GM18951 (cell line): ENCODE measurements at regions not wholly inside any gene's neighbourhood (a gene's known extent, or its start where the extent isn't known, plus 50 kb on each side); places are given as distances from the start of the nearest gene placed in this dataset.

Source experiments
- POLR2A ChIP-seq: IDR thresholded peaks from 4 replicates; pipeline ENCODE4 v1.6.1; 2011; ENCODE audit warnings: mild to moderate bottlenecking; ENCODE audit not compliant: insufficient read length, insufficient read depth; ENCODE audit errors: extremely low read depth
- in situ Hi-C: fragments of 300-500 bp; cut with MboI; formaldehyde crosslinking; loops from one replicate; pipeline ENCODE4 v1.12.0; 2022; ENCODE audit warnings: low sequenced_read_pairs, mixed read lengths, inconsistent platforms; ENCODE audit not compliant: unreplicated experiment

DNA sequence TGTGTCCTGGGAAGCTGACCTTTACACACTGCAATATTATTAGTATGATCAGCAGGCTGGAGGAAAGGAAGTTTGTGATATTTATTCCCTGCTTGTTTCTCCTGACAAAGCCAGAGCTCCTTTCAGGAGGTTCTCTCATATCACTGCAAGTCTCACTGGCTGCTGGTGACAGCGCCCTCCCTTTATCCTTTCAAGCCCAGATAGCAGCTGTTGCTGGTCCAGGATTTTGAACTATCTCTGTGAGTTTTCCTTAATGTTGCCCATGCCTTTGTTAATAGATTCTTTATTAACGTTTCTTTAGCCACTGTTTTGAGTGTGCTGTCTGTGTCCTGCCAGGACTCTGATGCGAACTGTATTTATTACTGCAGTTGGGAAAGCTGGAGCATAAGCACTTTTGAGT, 518.7 kb downstream of the C4orf33 start:
- TF ChIP-seq POLR2A, result no peak
- in situ Hi-C loops, result no loop called here

DNA sequence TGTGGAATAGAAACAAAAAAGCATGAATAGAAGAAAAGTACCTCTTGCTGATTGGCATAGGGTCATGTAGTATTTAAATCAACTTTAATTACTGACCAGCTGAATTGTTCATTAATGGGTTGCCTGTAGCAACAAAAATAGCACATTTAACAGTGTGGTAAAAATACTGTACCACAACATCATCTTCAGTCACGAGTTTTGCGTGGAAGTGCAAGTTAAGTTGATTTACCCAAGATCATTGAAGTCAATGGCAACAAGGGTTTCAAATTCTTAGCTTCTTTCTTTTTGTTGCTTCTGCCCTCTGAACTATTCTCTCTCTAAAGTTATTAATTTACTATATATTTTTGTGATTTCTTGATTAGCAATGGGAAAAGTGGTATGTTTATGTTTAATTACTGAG, 526.6 kb downstream of the C4orf33 start:
- TF ChIP-seq POLR2A, result no peak
- in situ Hi-C loops, result no loop called here

DNA sequence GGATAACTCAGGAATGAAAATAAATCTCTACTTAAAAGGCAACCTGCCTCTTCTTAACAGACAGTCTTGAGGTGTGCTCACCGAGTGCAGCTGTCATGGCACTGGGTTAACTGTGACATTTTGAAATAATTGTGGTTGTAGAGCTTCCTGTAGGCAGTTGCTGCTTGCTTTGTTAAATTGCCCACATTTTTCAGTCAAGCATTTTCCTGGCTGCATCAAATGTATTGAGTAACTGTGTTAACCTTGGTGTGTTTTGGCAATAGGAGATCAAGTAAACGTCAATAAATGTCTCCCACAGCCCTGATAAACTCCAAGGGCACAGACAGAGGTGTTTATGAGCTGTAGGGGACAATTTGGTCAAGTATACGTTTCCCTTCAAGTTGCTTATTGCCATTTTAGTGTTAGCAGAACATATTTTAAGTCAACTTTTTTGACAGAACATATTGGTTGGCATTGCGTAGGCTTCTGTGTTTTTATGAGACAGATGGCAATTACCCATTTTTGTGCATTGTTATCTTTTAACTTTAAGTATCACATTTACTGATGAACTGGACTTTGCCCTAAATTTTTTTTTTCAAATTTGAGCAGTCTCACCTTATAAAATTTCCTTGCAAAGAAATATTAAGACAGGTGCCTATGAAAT, 527.4 kb downstream of the C4orf33 start:
- in situ Hi-C loops, result no loop called here
- no peak for TF ChIP-seq POLR2A

DNA sequence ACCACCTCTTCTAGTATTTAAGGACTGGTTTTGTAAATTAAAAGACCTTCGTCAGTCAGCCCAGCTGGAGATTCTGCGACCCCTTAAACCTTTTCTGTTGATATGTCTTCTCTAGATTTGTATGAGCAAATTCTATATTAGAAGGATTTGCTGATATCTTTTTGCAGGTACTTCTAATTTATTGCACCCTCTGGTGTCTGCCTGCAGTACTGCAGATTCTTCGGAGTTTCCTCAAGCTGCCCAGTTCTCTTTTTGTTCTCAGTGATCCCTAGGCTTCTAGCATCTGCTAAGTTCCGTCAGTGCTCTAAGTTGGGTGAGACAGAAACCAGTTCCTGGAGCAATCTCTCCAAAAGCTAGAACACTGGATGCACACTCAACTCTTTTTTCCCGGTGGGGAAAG, 545.2 kb downstream of the C4orf33 start:
- in situ Hi-C loops, result loop anchor here (25.0 kb wide), 1 partner anchor 279 kb away; no protein-coding TSS in a partner anchor
- TF ChIP-seq POLR2A, result no peak

DNA sequence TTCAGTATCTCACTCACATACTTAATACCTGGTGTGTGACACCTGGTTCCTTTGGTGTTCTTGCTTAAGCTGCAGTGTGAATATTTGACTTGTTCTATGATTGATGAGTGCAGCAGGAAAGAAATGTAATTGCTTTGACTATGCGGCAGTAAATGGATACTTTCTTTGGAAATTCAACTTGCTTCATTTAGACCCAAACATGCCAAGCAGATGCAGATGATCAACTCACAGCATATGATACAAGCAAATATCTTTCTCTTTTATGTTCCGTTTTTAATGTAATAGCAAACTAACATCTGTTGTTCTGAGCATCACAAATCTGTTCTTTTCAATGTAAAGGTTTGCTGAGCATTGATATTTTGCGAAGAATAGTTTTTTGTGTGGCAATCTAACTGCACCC, 549.5 kb downstream of the C4orf33 start:
- TF ChIP-seq POLR2A, result no peak
- in situ Hi-C loops, result loop anchor here (25.0 kb wide), 1 partner anchor 283 kb away; no protein-coding TSS in a partner anchor

DNA sequence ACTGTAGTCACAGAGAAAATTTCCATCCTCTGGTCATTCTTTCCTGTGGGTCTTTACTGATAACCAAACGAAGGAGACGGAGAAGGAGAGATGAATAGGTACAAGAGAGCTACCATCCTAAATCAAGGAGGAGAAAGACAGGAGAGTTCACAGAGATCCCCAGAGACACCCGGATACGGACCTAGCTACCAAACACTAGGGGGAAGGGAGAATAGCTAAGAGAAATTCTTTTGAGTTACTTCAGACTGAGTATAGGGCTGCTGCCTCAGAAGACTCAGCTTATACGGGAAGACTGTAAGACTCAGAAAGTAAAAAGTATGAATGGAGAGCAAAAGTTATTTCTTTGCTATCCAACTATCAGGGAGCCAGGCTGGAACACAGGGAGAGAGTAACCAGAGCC, 572.1 kb downstream of the C4orf33 start:
- no peak for TF ChIP-seq POLR2A
- in situ Hi-C loops, result no loop called here

DNA sequence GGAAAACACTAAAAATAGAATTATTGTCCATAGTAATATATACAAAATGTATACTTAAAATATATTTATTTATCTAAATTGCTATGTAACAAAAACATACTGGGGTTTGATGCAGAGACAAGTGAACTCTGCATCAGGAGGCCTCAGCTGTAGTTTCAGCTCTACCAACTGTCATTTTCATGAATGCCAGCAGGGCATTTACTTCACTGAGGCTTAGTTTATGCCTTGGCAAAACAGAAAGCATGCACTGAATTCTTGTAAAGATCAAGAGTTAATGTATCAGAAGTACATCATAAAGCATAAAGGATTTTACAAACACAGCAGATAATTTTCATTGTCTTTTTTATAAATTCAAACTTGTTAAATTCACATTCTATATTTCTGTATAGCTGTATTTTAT, 577.0 kb downstream of the C4orf33 start:
- in situ Hi-C loops, result no loop called here
- no peak for TF ChIP-seq POLR2A

DNA sequence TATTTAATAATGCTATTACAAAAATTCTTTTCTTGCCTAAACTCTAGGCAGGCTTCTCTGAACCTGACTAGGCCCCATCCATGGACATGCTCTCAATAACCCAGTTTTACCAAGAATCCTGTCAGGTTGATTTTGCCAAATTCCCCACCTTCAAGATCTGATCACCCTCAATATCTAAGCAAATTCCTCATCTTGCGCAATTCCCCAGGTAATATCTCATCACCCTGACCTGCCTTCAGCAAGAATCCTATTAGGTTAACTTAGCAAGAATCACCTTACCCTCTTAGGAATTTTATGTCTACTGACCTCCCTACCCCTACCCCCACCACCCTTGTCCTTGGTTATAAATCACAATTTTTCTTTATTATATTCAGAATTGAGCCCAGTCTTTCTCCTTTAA, 579.1 kb downstream of the C4orf33 start:
- in situ Hi-C loops, result no loop called here
- no peak for TF ChIP-seq POLR2A

DNA sequence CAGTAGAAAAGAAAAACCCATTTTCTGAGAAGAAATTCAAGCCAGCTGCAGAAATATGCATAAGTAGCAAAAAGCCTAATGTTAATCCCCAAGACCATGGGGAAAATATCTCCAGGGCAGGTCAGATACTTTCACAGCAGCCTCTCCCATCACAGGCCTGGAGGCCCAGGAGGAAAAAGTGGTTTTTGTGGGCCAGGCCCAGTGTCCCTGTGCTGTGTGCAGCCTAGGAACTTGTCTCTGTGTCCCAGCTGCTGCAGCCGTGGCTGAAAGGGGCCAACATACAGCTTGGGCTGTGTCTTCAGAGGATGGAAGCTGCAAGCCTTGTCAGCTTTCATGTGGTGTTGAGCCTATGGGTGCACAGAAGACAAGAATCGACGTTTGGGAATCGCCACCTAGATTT, 581.0 kb downstream of the C4orf33 start:
- in situ Hi-C loops, result no loop called here
- TF ChIP-seq POLR2A, result no peak

DNA sequence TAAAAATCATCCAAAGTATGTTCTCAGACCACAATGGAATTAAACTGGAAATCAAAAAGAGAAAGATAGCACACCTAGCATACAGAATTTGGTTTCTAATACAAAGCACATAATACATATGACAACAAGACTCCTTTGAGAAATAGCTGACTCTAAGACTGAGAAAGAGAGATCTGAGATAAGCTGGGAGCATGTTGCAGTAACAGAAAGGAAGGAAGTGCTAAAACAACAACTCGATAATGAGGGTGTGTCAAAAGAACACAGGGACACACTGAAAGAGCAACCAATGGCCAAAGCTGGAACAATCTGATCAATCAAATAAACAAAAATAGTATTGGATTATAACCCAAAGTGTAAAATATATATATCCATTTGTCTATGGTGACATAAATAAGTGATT, 586.6 kb downstream of the C4orf33 start:
- TF ChIP-seq POLR2A, result no peak
- in situ Hi-C loops, result no loop called here

DNA sequence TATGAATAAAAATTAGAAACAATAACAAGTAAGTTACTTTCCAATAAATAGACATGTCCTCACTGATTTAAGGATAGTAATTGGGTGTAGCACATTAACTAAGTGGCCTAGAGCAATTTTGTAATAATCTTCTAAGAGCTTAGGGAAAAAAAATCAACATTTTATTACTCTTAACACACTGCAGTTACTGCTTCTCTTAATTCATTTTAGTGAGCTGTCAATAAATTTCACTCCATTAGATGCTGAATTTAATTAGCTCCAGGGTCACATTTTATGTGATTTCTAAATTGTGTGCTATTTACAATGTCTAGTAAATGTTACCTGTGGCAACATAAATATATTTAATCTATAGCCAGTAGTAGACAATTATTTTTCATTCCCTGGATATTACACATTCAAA, 612.0 kb downstream of the C4orf33 start:
- in situ Hi-C loops, result no loop called here

DNA sequence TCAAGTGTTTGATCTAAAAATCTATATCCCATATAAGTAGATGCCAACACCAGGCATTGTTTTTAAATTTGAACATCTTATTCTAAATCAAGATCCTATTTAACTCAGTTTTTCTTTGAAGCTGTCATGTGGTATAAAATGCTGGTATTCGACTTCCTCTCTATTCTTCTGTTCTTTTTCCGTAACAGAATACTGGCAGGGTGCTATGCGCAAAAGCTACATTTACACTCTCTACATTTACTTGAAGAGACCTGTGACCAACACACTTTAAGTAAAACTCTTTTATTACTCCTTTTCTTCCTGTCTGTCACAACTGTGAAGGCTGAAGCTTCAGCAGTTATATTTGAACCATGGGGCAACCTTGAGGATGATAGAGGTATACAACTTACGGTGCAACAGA, 612.8 kb downstream of the C4orf33 start:
- in situ Hi-C loops, result no loop called here

More for the DNA sequence above, 612.0 kb downstream of the C4orf33 start:
- no peak for TF ChIP-seq POLR2A

DNA sequence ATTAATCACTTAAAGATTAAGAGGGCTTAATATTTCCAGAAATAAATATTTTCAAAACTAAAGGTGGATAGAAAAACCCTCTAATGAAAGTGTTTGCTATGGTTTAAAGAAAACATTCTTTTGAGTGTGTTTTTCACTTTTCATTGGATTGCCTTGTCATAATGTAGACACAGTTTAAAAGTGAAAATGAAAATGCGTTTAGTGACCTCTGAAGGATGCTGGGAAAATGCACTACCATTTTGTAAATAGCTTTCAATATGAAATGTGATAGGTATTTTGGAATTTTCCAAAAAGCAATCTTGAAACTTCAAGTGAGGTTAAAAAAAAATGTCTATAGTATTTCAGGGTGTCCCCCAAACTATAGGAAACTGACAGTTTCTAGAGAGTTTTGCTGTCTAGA, 642.2 kb downstream of the C4orf33 start:
- no peak for TF ChIP-seq POLR2A
- in situ Hi-C loops, result no loop called here

More for the DNA sequence above, 612.8 kb downstream of the C4orf33 start:
- no peak for TF ChIP-seq POLR2A

DNA sequence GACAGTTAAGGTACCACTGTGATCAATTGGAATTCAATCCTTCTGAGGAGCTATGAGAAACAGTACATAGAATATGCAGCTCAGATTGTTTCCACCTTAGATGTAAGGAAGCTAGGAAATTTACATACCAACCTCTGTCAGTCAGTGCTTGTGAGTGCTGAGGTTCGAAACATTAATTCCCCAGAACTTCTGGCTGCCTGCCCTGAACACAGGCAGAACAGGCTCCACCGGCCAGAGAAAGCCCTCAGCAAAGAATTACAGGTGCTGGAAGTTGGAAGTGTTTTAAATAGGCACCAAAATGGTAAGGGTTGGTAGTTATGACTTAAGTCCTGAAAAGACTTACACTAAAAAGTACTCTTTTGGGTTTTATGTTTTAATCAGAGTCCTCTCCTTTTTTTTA, 651.8 kb downstream of the C4orf33 start:
- in situ Hi-C loops, result no loop called here
- TF ChIP-seq POLR2A, result no peak

DNA sequence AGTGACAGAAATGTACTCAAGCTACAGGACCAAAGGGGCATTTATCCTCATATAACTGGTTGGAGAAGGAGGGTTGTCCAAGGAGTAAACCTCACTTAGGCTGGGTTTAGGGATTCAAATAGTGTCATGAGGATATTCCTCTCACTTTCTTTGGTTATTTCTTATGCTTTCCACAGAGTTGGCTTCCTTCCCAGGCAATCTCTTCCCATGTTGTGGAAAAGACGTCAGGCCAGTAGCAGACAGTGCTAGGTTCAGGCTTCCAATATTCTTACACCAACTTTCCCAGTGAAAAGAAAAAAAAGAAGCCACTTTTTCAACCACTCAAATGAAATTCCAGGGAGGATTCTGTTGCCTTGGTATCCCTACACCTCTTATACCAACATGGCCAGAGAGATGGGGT, 653.0 kb downstream of the C4orf33 start:
- in situ Hi-C loops, result no loop called here
- no peak for TF ChIP-seq POLR2A

DNA sequence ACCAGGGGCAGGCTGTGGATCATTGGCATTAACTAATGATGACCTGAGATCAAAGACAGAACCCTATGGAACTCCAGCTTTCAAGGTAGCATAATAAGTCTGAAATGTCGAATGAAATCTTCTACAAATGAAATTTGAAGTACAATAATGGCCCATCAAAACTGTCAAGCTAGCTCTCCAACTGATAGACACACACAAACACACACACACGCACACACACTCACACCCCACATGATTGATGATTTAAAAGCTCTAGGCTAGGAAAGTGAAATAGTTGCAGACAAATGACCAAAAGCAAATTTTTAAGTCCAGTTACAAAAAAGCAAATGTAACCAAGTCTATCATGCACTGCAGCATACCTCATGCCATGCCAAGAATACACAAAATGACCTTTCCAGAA, 655.7 kb downstream of the C4orf33 start:
- in situ Hi-C loops, result no loop called here
- TF ChIP-seq POLR2A, result no peak
